ENCODE measurements at regions not wholly inside any gene's neighbourhood (a gene's known extent, or its start where the extent isn't known, plus 50 kb on each side); places are given as distances from the start of the nearest gene placed in this dataset.

- Histone ChIP-seq H2BK120ac (ENCODE audit: insufficient read depth, low read length, poor library complexity) (no peak overlapping the region), H2AK5ac (ENCODE audit: low read length) (no peak overlapping the region), H4K8ac (ENCODE audit: low read depth, low read length) (no peak overlapping the region), H3K4me3 (ENCODE audit: low read depth, low read length) (no peak overlapping the region), H3K4me2 (ENCODE audit: low read length) (no peak overlapping the region), H3K14ac (ENCODE audit: low read length) (no peak overlapping the region), H3K36me3 (ENCODE audit: control insufficient read depth in 1 of 2, insufficient read depth in 2 of 2, low read length in 2 of 2) (no peaks in the 10 kb centered on the region), H3K27me3 (ENCODE audit: insufficient read depth, low read length) (no peaks in the 10 kb centered on the region), H3K79me2 (ENCODE audit: control insufficient read depth, insufficient read depth, low read length, poor library complexity) (no peaks in the 10 kb centered on the region), H3K23ac (ENCODE audit: low read length) (no peak overlapping the region), H3K9ac (ENCODE audit: low read length) (no peak overlapping the region), H3K9me3 (ENCODE audit: insufficient read depth, low read depth, low read length) (no peaks in the 10 kb centered on the region), H2BK5ac (ENCODE audit: low read depth, low read length, poor library complexity) (no peak overlapping the region), H2BK12ac (ENCODE audit: low read length) (no peak overlapping the region), H4K12ac (ENCODE audit: low read depth, low read length) (no peak overlapping the region), H4K91ac (ENCODE audit: low read depth, low read length) (no peak overlapping the region), H3K18ac (ENCODE audit: low read length) (no peak overlapping the region), H3K27ac (ENCODE audit: low read depth, low read length) (no peak overlapping the region), H3K4me1 (ENCODE audit: control insufficient read depth in 1 of 2, insufficient read depth in 2 of 2, low read length in 2 of 2) (peaks cover 0 to 3% of the 10 kb centered on the region in 2 experiments), H2AFZ (ENCODE audit: insufficient read depth, low read length, poor library complexity) (no peak overlapping the region), H3K79me1 (ENCODE audit: low read length) (no peaks in the 10 kb centered on the region), H3K4ac (ENCODE audit: low read depth, low read length) (no peak overlapping the region)
- no peak for DNase-seq
- no CpG with 5 or more reads among the region's 3 CpGs for WGBS (ENCODE audit: extremely low coverage, insufficient coverage, insufficient read length)
Observed at GRCh38 chr12:31210104-31210503, 115.8 kb downstream of the SINHCAF start.

DNA sequence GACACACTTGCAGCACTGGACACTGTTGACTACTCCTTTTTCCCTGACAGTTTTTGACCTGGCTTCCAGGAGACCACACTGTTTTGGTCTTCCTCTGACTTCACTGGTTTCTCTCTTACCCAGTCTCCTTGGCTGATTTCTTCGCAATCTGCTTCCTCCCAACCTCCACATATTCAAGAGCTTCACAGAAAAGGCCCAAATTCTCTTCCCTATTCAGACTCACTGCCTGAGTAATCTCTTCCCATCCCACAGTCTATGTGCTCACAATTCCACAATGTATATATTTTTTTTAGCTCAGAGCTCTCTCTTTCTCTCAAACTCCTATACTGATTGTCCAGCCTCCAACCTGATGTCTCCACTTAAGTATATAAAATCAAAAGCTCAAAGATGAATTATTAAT lies 115.4 kb downstream of the SINHCAF start:
- H2BK5ac ChIP-seq (ENCODE audit: low read depth, low read length, poor library complexity), result no peak overlapping the region
- no peak overlapping the region for H3K4me3 ChIP-seq (ENCODE audit: low read depth, low read length)
- H3K79me1 ChIP-seq (ENCODE audit: low read length), result no peaks in the 10 kb centered on the region
- no peaks in the 10 kb centered on the region for H3K79me2 ChIP-seq (ENCODE audit: control insufficient read depth, insufficient read depth, low read length, poor library complexity)
- no peak overlapping the region for H3K4me2 ChIP-seq (ENCODE audit: low read length)
- no peak for DNase-seq
- no peak overlapping the region for H2BK120ac ChIP-seq (ENCODE audit: insufficient read depth, low read length, poor library complexity)
- no peak overlapping the region for H4K8ac ChIP-seq (ENCODE audit: low read depth, low read length)
- no peak overlapping the region for H2BK12ac ChIP-seq (ENCODE audit: low read length)
- no peaks in the 10 kb centered on the region for H3K27me3 ChIP-seq (ENCODE audit: insufficient read depth, low read length)
- no peak overlapping the region for H4K12ac ChIP-seq (ENCODE audit: low read depth, low read length)
- H2AFZ ChIP-seq (ENCODE audit: insufficient read depth, low read length, poor library complexity), result no peak overlapping the region
- no peak overlapping the region for H3K18ac ChIP-seq (ENCODE audit: low read length)
- H3K4ac ChIP-seq (ENCODE audit: low read depth, low read length), result no peak overlapping the region
- WGBS (ENCODE audit: extremely low coverage, insufficient coverage, insufficient read length), result no CpG with 5 or more reads among the region's 1 CpG
- H3K9ac ChIP-seq (ENCODE audit: low read length), result no peak overlapping the region
- no peak overlapping the region for H3K27ac ChIP-seq (ENCODE audit: low read depth, low read length)
- H4K91ac ChIP-seq (ENCODE audit: low read depth, low read length), result no peak overlapping the region
- no peak overlapping the region for H3K14ac ChIP-seq (ENCODE audit: low read length)
- no peak overlapping the region for H2AK5ac ChIP-seq (ENCODE audit: low read length)
- H3K23ac ChIP-seq (ENCODE audit: low read length), result no peak overlapping the region
- no peaks in the 10 kb centered on the region for H3K9me3 ChIP-seq (ENCODE audit: insufficient read depth, low read depth, low read length)
- H3K4me1 ChIP-seq (ENCODE audit: control insufficient read depth in 1 of 2, insufficient read depth in 2 of 2, low read length in 2 of 2), result peaks cover 0 to 3% of the 10 kb centered on the region in 2 experiments
- H3K36me3 ChIP-seq (ENCODE audit: control insufficient read depth in 1 of 2, insufficient read depth in 2 of 2, low read length in 2 of 2), result no peaks in the 10 kb centered on the region

DNA sequence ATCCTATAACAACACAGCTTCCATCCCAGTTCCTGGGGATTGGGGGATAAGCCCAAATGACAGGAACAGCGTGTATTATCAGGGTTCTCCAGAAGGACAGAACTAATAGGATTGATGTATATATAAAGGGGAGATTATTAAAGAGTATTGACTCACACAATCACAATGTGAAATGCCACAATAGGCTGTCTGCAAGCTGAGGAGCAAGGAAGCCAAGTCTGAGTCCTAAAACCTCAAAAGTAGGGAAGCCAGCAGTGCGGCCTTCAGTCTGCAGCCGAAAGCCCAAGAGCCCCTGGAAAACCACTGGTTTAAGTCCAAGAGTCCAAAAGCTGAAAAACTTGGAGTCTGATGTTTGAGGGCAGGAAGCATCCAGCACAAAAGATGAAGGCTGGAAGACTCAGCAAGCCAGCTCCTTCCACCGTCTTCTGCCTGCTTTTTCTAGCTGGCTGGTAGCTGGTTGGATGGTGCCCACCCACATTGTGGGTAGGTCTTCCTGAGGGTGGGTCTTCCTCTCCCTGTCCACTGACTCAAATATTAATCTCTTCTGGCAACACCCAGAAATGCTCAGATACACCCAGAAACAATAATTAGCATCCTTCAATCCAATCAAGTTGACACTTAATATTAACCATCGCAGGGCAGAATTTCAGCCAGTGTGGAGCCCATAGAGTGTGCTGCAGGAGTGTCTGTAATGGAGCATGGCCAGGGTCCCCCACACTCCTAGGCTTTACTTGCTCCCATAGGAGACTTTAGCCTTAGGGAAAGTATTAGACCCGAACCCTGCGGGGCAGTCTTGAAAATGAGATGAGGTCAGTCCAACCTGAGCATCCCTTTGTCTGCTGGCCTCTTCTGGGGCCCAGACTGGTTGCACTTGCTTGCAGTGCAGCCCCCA lies 111.1 kb downstream of the SINHCAF start:
- Histone ChIP-seq H3K9me3 (ENCODE audit: insufficient read depth, low read depth, low read length) (no peaks in the 10 kb centered on the region), H3K14ac (ENCODE audit: low read length) (no peak overlapping the region), H2BK12ac (ENCODE audit: low read length) (no peak overlapping the region), H4K91ac (ENCODE audit: low read depth, low read length) (no peak overlapping the region), H2AK5ac (ENCODE audit: low read length) (no peak overlapping the region), H2BK5ac (ENCODE audit: low read depth, low read length, poor library complexity) (no peak overlapping the region), H3K4me1 (ENCODE audit: control insufficient read depth in 1 of 2, insufficient read depth in 2 of 2, low read length in 2 of 2) (peaks cover 10% of the 10 kb centered on the region in 2 experiments), H2AFZ (ENCODE audit: insufficient read depth, low read length, poor library complexity) (no peak overlapping the region), H3K4ac (ENCODE audit: low read depth, low read length) (no peak overlapping the region), H2BK120ac (ENCODE audit: insufficient read depth, low read length, poor library complexity) (no peak overlapping the region), H3K4me2 (ENCODE audit: low read length) (no peak overlapping the region), H4K8ac (ENCODE audit: low read depth, low read length) (no peak overlapping the region), H3K4me3 (ENCODE audit: low read depth, low read length) (no peak overlapping the region), H3K36me3 (ENCODE audit: control insufficient read depth in 1 of 2, insufficient read depth in 2 of 2, low read length in 2 of 2) (no peaks in the 10 kb centered on the region), H3K18ac (ENCODE audit: low read length) (no peak overlapping the region), H3K27ac (ENCODE audit: low read depth, low read length) (no peak overlapping the region), H3K23ac (ENCODE audit: low read length) (no peak overlapping the region), H3K79me1 (ENCODE audit: low read length) (peaks cover 5% of the 10 kb centered on the region), H3K9ac (ENCODE audit: low read length) (no peak overlapping the region), H3K79me2 (ENCODE audit: control insufficient read depth, insufficient read depth, low read length, poor library complexity) (no peaks in the 10 kb centered on the region), H4K12ac (ENCODE audit: low read depth, low read length) (no peak overlapping the region), H3K27me3 (ENCODE audit: insufficient read depth, low read length) (no peaks in the 10 kb centered on the region)
- no CpG with 5 or more reads among the region's 7 CpGs for WGBS (ENCODE audit: extremely low coverage, insufficient coverage, insufficient read length)
- no peak for DNase-seq

GRCh38 chr12:31215518-31216232 lies 110.3 kb downstream of the SINHCAF start:
- no peak overlapping the region for H3K27ac ChIP-seq (ENCODE audit: low read depth, low read length)
- no peak overlapping the region for H3K14ac ChIP-seq (ENCODE audit: low read length)
- peaks cover 8% of the 10 kb centered on the region for H3K79me1 ChIP-seq (ENCODE audit: low read length)
- no peak overlapping the region for H3K9ac ChIP-seq (ENCODE audit: low read length)
- H2BK5ac ChIP-seq (ENCODE audit: low read depth, low read length, poor library complexity), result no peak overlapping the region
- no peak overlapping the region for H3K18ac ChIP-seq (ENCODE audit: low read length)
- H2BK120ac ChIP-seq (ENCODE audit: insufficient read depth, low read length, poor library complexity), result no peak overlapping the region
- no peak overlapping the region for H3K4me2 ChIP-seq (ENCODE audit: low read length)
- no peaks in the 10 kb centered on the region for H3K9me3 ChIP-seq (ENCODE audit: insufficient read depth, low read depth, low read length)
- no peak overlapping the region for H3K4ac ChIP-seq (ENCODE audit: low read depth, low read length)
- H3K36me3 ChIP-seq (ENCODE audit: control insufficient read depth in 1 of 2, insufficient read depth in 2 of 2, low read length in 2 of 2), result no peaks in the 10 kb centered on the region
- DNase-seq, result no peak
- H3K27me3 ChIP-seq (ENCODE audit: insufficient read depth, low read length), result no peaks in the 10 kb centered on the region
- H2AK5ac ChIP-seq (ENCODE audit: low read length), result no peak overlapping the region
- peaks cover 17 to 19% of the 10 kb centered on the region in 2 experiments for H3K4me1 ChIP-seq (ENCODE audit: control insufficient read depth in 1 of 2, insufficient read depth in 2 of 2, low read length in 2 of 2)
- no peaks in the 10 kb centered on the region for H3K79me2 ChIP-seq (ENCODE audit: control insufficient read depth, insufficient read depth, low read length, poor library complexity)
- H4K12ac ChIP-seq (ENCODE audit: low read depth, low read length), result no peak overlapping the region
- no CpG with 5 or more reads among the region's 6 CpGs for whole genome bisulfite sequencing (ENCODE audit: extremely low coverage, insufficient coverage, insufficient read length)
- H2BK12ac ChIP-seq (ENCODE audit: low read length), result no peak overlapping the region
- no peak overlapping the region for H3K23ac ChIP-seq (ENCODE audit: low read length)
- H2AFZ ChIP-seq (ENCODE audit: insufficient read depth, low read length, poor library complexity), result no peak overlapping the region
- H4K8ac ChIP-seq (ENCODE audit: low read depth, low read length), result no peak overlapping the region
- H4K91ac ChIP-seq (ENCODE audit: low read depth, low read length), result no peak overlapping the region
- H3K4me3 ChIP-seq (ENCODE audit: low read depth, low read length), result peak overlapping the region; percentile 42
